Hematopoietic multipotent progenitor cell treated with erythropoietin and hydrocortisone succinate and interleukin-3 and kit ligand, for 15 days (in vitro differentiated cells): ENCODE measurements at regions not wholly inside any gene's neighbourhood (a gene's known extent, or its start where the extent isn't known, plus 50 kb on each side); places are given as distances from the start of the nearest gene placed in this dataset.
A peak's percentile ranks its signal among the peaks of the same experiment; 100 is the strongest.
"Not testable (repeated sequence)": the region's sequence is repeated elsewhere in the genome, so short reads cannot be mapped to it uniquely, and the experiment has no call there.

Experiments
- DNase-seq: peaks from one replicate; pipeline ENCODE4 v3.0.0-alpha.2; 2015; ENCODE audit warnings: low spot score

DNA sequence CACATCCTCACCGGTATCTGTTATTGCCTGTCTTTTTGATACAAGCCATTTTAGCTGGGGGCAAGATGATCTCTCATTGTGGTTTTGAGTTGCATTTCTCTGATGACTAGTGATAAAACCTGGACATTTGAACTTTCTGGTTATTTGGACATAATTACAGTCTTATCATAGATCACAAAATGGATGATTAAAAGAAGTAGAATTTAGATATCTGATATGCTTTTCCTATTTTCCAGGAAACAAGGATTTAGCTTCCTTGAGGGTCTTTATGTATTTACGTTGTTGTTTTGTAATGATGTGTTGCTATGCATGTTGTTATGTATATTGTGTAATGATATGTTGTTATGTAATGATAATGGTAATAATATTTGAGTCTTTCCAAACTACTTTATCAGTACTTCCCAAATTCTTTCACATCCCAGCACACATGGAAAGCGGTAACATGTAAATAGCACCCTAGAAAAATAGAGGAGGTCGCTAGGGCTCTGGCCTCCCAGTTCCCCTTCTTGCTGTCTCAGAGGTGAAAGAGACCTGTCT is 53.8 kb downstream of the GJD2 start:
- DNase-seq, result no peak

GRCh38 chr15:34699968-34700640 is 54.7 kb downstream of the GJD2 start:
- DNase-seq, result no peak

DNA sequence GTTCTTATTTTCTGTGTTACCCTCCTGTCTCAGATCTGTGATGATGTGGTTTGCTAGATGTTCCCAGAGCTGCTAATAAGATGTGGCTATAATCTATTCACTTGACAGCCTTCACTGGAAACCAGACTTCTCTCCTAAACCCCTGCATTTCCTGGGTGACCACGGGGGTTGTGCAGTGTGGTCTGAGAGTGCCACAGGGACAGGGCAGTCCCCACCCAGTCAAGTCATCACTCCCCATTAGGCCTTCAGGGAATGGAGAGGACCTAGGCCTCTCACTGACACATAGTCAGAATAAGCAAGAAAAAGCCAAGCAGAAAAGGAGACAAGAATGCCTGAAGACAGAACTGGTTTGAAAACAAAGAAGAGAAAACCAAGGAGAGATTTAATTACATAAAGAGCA is 58.3 kb downstream of the GJD2 start:
- DNase-seq, result no peak

DNA sequence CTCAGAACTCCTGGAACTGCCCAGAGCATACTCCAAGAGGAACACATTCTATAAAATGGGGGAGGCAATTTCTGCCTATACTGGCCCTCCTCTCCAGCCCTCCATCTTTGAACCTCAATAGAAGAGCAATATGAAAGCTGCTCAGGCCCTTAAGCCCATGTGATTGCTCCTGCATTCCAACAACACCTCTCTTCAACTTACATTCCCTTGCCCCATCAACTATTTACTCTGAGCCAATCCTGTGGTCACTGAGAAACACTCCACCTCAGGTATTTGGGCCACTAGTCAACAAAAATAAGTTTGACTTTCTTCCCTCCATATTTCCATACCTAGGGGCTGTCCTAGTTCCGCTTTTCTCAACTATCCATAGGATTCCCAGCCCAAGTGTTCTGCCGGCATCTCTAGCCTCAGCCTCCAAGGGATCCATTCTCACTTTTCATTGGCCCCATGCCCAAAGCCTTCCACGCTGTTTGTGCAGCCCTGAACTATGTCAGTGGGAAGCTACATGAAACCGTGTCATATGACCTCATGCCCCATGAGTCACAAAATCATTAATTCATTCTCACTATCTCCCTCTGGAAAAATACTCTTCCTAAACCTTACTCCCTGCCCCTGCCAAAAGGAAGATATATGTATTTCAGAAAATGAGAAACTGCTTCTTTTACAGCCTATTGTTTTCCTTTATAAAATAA is 61.6 kb downstream of the GJD2 start:
- DNase-seq, result no peak

GRCh38 chr15:34691034-34691433 is 63.8 kb downstream of the GJD2 start:
- DNase-seq, result no peak

DNA sequence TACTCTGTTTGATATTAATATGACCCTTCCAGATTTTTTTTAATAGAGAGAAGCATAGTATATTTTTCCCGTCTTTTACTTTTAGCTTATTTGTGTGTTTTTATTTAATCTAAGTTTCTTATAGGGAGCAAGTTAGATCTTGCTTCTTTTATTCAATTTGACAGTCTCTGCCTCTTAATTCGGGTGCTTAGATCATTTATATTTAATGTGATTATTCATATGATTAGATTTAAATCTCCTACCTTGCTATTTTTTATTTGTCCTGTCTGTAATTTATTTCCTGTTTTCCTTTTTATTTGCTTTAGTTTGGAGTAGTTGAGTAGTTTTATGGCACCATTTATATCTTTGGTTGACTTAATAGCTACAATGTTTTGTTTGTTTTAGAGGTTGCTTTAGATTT is 66.1 kb downstream of the GJD2 start:
- no peak for DNase-seq

- DNase-seq, result no peak
Observed at GRCh38 chr15:34684351-34684750, 70.4 kb downstream of the GJD2 start.

DNA sequence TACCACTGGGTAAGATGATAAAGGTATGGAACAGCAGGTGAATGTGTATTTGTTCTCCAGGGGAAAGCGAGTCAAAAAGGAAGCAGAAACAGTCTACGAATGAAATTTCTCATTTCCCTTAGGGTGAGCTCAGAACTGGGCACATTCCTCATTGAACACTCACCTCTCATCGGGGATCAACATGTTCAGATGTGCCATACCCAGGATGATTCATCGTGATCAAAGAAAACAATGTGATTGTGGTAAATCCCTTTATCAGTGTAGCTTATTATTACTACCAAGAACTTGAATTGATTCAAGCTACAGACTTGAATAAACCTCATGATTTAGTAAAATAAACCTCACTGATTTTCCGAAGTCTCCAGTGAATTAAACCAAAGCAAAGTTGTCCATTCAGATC is 72.1 kb downstream of the GJD2 start:
- DNase-seq, result no peak

GRCh38 chr15:34679291-34679690 is 75.5 kb downstream of the GJD2 start:
- DNase-seq, result no peak

DNA sequence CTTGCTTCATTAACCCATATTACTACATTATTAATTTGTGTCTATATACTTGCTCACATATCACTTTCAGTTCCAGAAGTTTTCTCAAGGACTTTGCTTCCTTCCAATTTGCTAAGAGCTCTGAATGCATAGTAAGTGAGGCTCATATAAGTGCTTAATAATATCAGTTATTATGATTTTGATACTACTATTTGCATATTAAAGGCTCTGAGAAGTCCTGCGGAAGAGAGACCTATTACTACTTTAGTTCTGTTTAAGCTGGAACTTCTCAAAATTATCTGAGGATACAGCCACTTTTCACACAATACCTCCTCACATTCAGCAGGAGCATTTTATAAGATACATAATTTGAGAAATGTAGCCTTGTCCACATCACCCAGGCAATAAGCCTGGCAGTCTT is 81.6 kb downstream of the GJD2 start:
- DNase-seq, result no peak

GRCh38 chr15:34665498-34666116 is 82.2 kb upstream of the GOLGA8B start:
- DNase-seq, result no peak

- no peak for DNase-seq
Observed at GRCh38 chr15:34664418-34664817, 81.0 kb upstream of the GOLGA8B start.

- DNase-seq, result no peak
Observed at GRCh38 chr15:34663101-34663500, 79.7 kb upstream of the GOLGA8B start.

GRCh38 chr15:34659056-34659455 is 75.6 kb upstream of the GOLGA8B start:
- DNase-seq, result no peak

DNA sequence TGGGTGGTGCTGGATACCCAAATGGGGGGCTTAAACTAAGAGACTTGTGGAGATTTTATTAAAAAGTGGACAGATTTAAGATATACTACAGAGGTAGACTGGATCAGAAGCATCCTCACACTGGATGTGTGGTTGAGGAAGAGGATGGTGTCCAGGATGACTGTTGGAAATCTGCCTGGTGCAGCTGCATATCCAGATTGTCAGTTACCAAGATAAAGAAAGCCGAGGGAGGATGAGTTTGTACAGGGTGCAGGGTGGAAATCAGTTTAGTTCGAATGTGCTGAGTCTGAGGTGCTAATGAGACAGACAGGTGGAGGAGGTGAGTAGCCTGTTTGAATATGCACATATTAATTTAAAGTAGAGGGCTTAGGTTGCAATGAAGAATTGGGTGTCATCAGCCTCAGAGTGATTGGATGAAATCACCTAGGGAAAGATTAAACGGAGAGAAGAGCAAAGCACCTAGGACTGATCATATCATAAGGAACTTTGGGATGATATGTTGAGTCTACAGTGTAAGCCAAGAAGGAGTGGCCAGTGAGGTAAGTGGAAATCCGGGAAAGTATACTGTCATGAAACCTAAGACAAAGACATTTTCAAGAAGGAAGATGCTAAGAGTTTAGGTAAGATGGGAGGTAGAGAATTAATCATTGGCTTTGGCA is 74.1 kb upstream of the GOLGA8B start:
- no peak for DNase-seq

GRCh38 chr15:34656005-34656796 is 72.8 kb upstream of the GOLGA8B start:
- no peak for DNase-seq

DNA sequence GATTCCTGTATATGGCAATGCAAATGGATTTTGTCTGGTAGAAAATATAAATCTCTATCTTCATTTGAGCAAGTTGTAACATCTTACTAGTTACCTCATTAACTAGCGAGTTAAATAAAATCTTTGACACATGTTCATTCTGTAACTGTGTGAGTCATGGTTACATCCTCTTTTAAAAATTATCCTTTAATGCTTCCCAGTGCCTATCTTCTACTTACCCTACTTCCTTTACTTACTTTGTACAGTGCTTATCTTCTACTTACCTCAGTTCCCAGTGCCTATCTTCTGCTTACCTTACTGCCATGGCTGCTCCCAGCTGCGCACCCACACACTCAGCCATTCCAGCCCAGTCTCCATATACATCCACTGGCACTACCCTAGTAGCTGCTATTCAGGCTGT is 71.9 kb upstream of the GOLGA8B start:
- DNase-seq, result no peak

- peak; percentile 37 for DNase-seq
Observed at GRCh38 chr15:34654625-34655024, 71.2 kb upstream of the GOLGA8B start.

GRCh38 chr15:34653992-34654391 is 70.5 kb upstream of the GOLGA8B start:
- peak; percentile 20 for DNase-seq

- not testable (repeated sequence) for DNase-seq
Observed at GRCh38 chr15:34653326-34653725, 69.9 kb upstream of the GOLGA8B start.

- DNase-seq, result peak; percentile 68
Observed at GRCh38 chr15:34652726-34653033, 69.2 kb upstream of the GOLGA8B start.
